Loucy (cell line): ENCODE measurements at regions not wholly inside any gene's neighbourhood (a gene's known extent, or its start where the extent isn't known, plus 50 kb on each side); places are given as distances from the start of the nearest gene placed in this dataset.

Experiments used
- H2AFZ ChIP-seq: fragments of 200-600 bp; sonication (generic); 2 replicates; pipeline ENCODE4 v1.6.0; 2016; ENCODE audit warnings: antibody characterized with exemption, mild to moderate bottlenecking, low read length, moderate library complexity
- H3F3A ChIP-seq: fragments of 200-600 bp; 2 replicates; pipeline ENCODE4 v1.6.0; 2016; ENCODE audit warnings: antibody characterized with exemption, low read depth, mild to moderate bottlenecking
- H3K27me3 ChIP-seq: fragments of 200-600 bp; sonication (generic); 2 replicates; pipeline ENCODE4 v1.6.1; 2014; ENCODE audit warnings: low read length, mild to moderate bottlenecking; ENCODE audit not compliant: insufficient read depth, poor library complexity, severe bottlenecking
- H3K36me3 ChIP-seq: fragments of 200-600 bp; sonication (generic); 2 replicates; pipeline ENCODE4 v1.6.1; 2016; ENCODE audit warnings: low read length; ENCODE audit not compliant: insufficient read depth
- H3K4me1 ChIP-seq: fragments of 200-600 bp; sonication (generic); 2 replicates; pipeline ENCODE4 v1.5.1; 2014; ENCODE audit warnings: low read length, mild to moderate bottlenecking; ENCODE audit not compliant: insufficient read depth, poor library complexity, severe bottlenecking
- H3K4me2 ChIP-seq: fragments of 200-600 bp; sonication (generic); 2 replicates; pipeline ENCODE4 v1.6.0; 2014; ENCODE audit warnings: antibody characterized with exemption, low read length, low read depth, mild to moderate bottlenecking; ENCODE audit not compliant: poor library complexity, severe bottlenecking
- H3K4me3 ChIP-seq: fragments of 200-600 bp; sonication (generic); 2 replicates; pipeline ENCODE4 v1.5.1; 2014; ENCODE audit warnings: low read length, mild to moderate bottlenecking, mixed read lengths; ENCODE audit not compliant: poor library complexity, severe bottlenecking
- H3K79me2 ChIP-seq: fragments of 200-600 bp; sonication (generic); 2 replicates; pipeline ENCODE4 v1.6.1; 2014; ENCODE audit warnings: low read length; ENCODE audit not compliant: insufficient read depth
- H3K9ac ChIP-seq: fragments of 200-600 bp; sonication (generic); 2 replicates; pipeline ENCODE4 v1.6.0; 2014; ENCODE audit warnings: mild to moderate bottlenecking, low read depth, low read length, moderate library complexity; ENCODE audit not compliant: poor library complexity, severe bottlenecking
- H3K9me2 ChIP-seq: fragments of 200-600 bp; sonication (generic); replicated peaks from 2 replicates; pipeline ENCODE4 v1.6.1; 2016; ENCODE audit warnings: low read depth, low read length, mixed read lengths
- H3K9me3 ChIP-seq: fragments of 200-600 bp; sonication (generic); 2 replicates; pipeline ENCODE4 v1.6.1; 2014; ENCODE audit warnings: mild to moderate bottlenecking, antibody characterized with exemption, low read length, low read depth; ENCODE audit not compliant: insufficient read depth
- H4K20me1 ChIP-seq: fragments of 200-600 bp; sonication (generic); 2 replicates; pipeline ENCODE4 v1.6.0; 2014; ENCODE audit warnings: antibody characterized with exemption, low read length, mild to moderate bottlenecking; ENCODE audit not compliant: insufficient read depth, poor library complexity, severe bottlenecking
- EZH2phosphoT487 ChIP-seq: fragments of 200-600 bp; IDR thresholded peaks from 2 replicates; pipeline ENCODE4 v1.6.1; 2018; ENCODE audit warnings: antibody characterized with exemption, mild to moderate bottlenecking, moderate library complexity, borderline replicate concordance
- TF ChIP-seq, protein P1 (sequence below): fragments of 200-600 bp; sonication (generic); conservative IDR thresholded peaks from 2 replicates; pipeline ENCODE4 v1.5.1; 2014; ENCODE audit warnings: mild to moderate bottlenecking, antibody characterized with exemption, low read length

DNA sequence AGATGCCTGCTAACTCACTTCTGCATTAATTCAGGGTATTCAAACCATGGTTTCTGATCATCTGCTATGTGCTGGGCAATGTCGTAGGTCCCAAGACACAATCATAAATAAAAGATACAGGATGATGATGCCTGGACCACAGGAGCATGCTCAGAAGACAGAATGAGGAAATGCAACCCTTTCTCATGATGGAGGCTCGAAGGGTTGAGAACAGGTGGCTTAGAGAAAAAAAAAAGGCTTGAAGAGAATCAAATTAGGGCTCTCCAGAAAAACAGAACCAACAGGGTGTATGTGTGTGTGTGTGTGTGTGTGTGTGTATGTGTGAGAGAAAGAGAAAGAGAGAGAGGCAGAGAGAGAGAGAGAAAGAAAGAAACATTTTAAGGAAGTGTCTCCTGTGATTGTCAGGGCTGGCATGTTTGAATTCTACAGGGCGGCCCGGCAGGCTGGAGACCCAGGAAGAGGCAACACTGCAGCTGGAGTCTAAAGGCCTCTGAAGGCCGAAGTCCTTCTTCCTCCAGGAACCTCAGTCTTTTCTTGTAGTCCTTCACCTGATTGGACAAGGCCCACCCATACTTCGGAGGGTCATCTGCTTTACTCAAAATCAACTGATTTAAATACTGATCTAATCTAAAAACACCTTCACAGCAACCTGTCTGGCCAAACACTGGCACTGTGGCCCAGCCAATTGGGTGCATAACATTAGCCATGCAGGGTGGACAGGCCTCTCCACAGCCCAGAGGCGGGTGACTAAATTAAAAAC is 143.8 kb downstream of the ERMARD start:
- no peak overlapping the region for H3K4me2 ChIP-seq
- H3K9me2 ChIP-seq: no peaks in the 10 kb centered on the region
- H3F3A ChIP-seq: no peaks in the 10 kb centered on the region
- peaks cover 20% of the 10 kb centered on the region; the same call in 1 of the 2 replicates for H3K9me3 ChIP-seq
- H2AFZ ChIP-seq: no peak overlapping the region
- H3K4me1 ChIP-seq: no peaks in the 10 kb centered on the region
- H3K9ac ChIP-seq: no peak overlapping the region
- H3K79me2 ChIP-seq: no peaks in the 10 kb centered on the region
- no peaks in the 10 kb centered on the region for H3K36me3 ChIP-seq
- no peak overlapping the region for H3K4me3 ChIP-seq
- H3K27me3 ChIP-seq: no peaks in the 10 kb centered on the region
- H4K20me1 ChIP-seq: no peaks in the 10 kb centered on the region
- TF ChIP-seq, protein P1, sequence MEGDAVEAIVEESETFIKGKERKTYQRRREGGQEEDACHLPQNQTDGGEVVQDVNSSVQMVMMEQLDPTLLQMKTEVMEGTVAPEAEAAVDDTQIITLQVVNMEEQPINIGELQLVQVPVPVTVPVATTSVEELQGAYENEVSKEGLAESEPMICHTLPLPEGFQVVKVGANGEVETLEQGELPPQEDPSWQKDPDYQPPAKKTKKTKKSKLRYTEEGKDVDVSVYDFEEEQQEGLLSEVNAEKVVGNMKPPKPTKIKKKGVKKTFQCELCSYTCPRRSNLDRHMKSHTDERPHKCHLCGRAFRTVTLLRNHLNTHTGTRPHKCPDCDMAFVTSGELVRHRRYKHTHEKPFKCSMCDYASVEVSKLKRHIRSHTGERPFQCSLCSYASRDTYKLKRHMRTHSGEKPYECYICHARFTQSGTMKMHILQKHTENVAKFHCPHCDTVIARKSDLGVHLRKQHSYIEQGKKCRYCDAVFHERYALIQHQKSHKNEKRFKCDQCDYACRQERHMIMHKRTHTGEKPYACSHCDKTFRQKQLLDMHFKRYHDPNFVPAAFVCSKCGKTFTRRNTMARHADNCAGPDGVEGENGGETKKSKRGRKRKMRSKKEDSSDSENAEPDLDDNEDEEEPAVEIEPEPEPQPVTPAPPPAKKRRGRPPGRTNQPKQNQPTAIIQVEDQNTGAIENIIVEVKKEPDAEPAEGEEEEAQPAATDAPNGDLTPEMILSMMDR: no peak
- TF ChIP-seq EZH2phosphoT487: no peak

DNA sequence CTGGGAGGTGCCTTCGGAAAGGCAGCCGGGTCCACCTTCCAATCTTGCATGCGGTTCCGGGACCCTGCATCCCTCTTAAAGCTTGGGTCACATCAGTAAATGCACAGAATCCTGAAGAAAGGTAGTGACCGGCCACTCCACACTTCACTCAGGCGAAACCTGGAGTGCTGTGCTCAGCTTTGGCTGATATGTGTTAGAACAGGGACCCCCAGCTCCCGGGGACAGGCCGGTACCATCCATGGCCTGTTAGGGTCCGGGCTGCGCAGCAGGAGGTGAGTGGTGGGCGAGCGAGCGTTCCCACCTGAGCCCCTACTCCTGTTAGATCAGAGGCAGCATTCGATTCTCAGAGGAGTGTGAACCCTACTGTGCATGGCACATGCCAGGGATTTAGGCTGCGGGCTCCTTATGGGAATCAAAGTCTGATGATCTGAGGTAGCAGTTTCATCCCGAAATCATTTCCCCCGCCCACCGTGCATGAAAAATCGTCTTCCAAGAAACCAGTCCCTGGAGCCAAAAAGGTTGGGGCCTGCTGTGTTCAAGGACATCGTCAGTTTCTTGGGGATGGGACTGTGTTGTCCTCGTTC is 143.0 kb downstream of the ERMARD start:
- Histone ChIP-seq H3K4me2 (no peak overlapping the region), H3K9me3 (peaks cover 20% of the 10 kb centered on the region; the same call in 1 of the 2 replicates)

DNA sequence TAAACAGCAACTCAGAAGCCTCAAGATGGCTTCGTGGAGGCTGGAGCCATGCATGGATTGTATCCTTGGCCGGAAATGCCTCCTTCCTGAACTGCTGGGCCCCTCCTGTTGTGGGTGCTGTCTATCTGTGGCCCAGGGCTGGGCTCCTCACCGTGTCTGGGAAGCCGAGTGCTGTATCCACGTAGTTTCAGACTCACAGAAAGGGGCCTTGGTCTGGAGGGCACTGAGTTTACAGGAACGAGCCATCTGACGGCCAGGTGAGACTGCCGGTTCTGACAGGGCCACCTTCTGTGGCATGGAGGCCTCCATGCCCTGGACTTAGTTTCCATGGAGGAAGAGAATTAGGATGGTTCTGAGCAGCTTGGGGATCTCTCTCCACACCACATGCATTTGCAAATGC is 142.2 kb downstream of the ERMARD start:
- H3F3A ChIP-seq: no peaks in the 10 kb centered on the region
- no peak overlapping the region for H3K9ac ChIP-seq
- H3K9me3 ChIP-seq: peaks cover 20% of the 10 kb centered on the region; the same call in 1 of the 2 replicates
- H3K79me2 ChIP-seq: no peaks in the 10 kb centered on the region
- H2AFZ ChIP-seq: no peak overlapping the region
- H3K4me2 ChIP-seq: no peak overlapping the region
- H3K4me3 ChIP-seq: no peak overlapping the region
- H3K4me1 ChIP-seq: no peaks in the 10 kb centered on the region
- H4K20me1 ChIP-seq: no peaks in the 10 kb centered on the region
- no peaks in the 10 kb centered on the region for H3K9me2 ChIP-seq
- H3K27me3 ChIP-seq: no peaks in the 10 kb centered on the region
- H3K36me3 ChIP-seq: no peaks in the 10 kb centered on the region
- TF ChIP-seq, protein P1: no peak
- no peak for TF ChIP-seq EZH2phosphoT487

More for the DNA sequence above, 143.0 kb downstream of the ERMARD start:
- Histone ChIP-seq H3K27me3 (no peaks in the 10 kb centered on the region), H3K79me2 (no peaks in the 10 kb centered on the region), H3K9me2 (no peaks in the 10 kb centered on the region), H3K4me1 (no peaks in the 10 kb centered on the region), H3K9ac (no peak overlapping the region), H3K4me3 (no peak overlapping the region), H3K36me3 (no peaks in the 10 kb centered on the region), H4K20me1 (no peaks in the 10 kb centered on the region), H3F3A (no peaks in the 10 kb centered on the region), H2AFZ (no peak overlapping the region)
- TF ChIP-seq EZH2phosphoT487: no peak
- TF ChIP-seq, protein P1: no peak
